T-helper 1 cell treated with Interleukin-12 subunit alpha and Interleukin-12 subunit beta and Interleukin-4 antibody, amounts not matched to agents 30 ng/mL and 1 ng/mL, for 36 hours (primary cell): ENCODE measurements at regions not wholly inside any gene's neighbourhood (a gene's known extent, or its start where the extent isn't known, plus 50 kb on each side); places are given as distances from the start of the nearest gene placed in this dataset.
"Not testable (repeated sequence)": the region's sequence is repeated elsewhere in the genome, so short reads cannot be mapped to it uniquely, and the experiment has no call there.

Experiments used
- intact Hi-C: fragments of 100-400 bp; cut with micrococcal nuclease; formaldehyde crosslinking; loops from one replicate; pipeline ENCODE4 v1.15.1; 2024

DNA sequence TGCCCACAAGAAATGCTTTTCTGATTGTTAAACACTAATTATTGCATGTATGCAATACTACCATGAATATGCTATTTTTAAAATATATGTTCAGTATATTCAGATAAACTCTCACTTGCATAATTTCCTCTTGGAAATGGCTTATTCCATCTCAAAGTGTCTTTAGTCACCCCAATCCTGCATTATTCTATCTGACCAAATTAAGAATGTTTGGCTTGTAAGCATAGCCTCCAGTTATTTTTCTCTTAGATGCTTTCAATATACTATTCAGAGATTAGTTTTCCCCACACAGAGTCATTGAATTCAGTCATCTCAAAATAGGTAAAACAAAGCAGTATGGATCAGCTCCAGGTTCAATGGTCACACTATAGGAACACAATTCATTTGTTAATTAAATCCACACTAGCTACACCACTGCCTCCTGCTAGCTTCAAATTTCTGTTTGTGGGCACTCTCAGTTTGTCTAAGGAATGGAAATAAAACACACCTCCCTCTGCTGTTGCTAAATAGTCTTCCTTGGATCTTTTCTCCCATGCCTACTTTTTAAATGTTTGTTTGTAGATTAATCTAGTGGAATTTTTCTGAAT is 134.6 kb upstream of the TBCA start:
- intact Hi-C loops: no loop called here

DNA sequence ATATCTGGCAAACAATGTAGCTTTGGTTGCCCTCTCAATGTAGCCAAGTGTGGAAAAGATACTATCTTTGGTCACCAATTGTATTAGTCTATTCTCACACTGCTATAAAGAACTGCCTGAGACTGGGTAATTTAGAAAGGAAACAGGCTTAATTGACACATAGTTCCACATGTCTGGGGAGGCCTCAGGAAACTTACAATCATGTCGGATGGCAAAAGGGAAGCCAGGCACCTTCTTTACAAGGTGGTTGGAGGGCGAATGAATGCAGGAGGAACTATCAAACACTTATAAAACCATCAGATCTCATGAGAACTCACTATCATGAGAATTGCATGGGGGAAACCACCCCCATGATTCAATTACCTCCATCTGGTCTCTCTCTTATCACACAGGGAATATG is 133.1 kb upstream of the TBCA start:
- intact Hi-C loops: no loop called here

DNA sequence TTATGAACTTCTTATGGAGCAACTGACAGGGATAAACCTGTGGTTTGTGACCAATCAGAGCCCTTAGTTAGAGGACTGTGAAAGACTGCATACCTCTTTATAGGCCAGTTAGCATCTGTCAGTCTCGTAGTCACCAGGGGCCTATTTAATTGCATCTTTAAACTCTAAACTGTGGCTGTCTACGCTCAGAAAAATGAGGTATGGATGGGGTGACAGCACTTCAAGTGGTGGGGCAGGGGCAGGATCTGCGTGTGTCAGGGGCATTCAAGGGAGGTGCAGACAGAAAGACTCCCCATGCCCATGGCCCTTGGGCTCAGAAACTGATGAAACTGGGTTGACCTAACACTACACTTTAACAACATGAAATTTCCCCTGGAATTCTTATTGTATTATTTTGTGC is 132.6 kb upstream of the TBCA start:
- intact Hi-C loops: no loop called here

DNA sequence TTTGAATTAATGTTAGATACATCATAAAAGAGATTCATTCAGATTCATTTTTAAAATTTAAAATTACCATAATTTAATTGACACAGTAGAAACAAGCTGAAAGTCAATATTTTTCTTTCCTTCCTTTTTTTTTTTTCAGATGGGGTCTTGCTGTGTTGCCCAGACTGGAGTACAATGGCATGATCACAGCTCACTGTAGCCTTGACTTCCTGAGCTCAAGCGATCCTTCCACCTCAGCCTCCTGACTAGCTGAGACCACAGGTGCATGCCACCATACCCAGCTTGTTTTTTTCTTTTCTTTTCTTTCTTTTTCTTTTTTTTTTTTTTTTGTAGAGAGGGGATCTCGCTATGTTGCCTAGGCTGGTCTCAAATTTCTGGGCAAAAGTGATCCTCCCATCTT is 131.6 kb upstream of the TBCA start:
- intact Hi-C loops: no loop called here

DNA sequence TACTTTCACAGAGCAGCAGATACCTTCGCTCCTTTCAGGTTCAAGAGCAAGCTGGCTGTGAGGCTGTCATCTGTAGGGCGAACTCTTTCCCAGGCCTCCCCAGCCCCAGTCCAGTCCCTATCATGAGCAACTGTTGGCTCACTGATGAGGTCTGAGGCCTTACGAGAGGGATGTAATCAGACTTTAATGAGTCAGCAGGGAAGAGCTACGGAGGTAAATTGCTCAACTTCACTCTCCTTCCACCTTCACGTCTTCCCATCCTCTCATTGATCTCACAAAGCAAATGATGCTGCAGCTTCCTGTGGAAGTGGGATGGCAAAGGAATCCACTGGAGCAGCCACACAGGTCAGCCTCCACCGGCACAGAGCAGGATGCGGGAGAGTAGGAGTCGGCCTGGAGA is 130.7 kb upstream of the TBCA start:
- intact Hi-C loops: no loop called here

DNA sequence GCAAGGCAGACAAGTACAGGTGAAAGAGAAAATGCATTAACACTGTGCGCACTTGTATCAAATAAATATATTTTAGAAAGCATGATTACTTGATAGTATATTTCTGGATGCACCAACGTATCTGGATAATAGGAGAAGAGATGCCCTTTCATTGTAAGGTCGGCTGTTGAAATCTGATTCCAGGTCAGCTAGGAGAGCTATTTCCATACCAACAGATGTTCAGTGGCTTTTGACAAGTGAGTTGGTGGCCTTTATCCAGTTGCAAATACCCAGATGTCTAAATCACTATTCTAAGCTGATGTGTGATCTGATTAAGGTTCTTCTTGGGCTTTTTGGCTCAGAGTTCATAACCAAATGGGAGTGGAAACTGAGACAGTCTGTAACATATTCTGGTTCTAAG is 128.2 kb upstream of the TBCA start:
- intact Hi-C loops: no loop called here

DNA sequence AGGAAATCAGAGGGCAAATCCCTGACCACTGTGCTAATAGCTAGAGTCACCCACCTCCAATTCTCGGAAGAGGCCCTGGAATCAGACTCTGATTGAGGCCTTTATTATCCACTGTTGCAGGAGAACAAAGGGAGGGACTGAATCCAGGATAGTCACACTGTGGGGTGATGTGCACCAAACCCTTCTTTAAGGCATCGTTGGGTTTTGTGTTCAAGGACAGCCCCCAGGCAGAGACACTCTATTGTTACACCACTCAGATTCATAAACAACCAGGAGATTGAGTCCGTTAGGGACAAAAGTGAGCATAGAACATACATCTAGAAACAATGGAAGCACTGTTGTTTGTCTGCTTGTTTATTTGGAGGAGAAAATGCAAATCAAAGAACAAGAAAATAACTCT is 124.6 kb upstream of the TBCA start:
- intact Hi-C loops: no loop called here

DNA sequence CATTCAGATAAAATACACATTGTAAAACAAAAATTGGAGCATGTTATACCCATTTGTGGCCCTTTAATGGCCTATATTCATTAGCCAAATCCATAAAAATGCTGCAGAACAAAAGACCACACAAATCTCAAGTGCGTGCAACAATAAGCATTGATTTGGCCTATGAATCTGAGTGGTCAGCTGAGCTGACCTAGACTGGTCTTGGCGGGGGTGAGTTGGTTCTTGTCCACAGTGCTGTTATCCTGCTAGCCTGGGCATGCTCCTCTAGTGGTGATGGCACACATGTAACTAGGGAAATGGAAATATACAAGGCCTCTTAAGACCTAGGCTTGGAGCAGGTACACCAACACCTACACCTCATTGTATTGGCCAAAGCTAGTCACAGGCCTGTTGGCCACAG is 122.2 kb upstream of the TBCA start:
- intact Hi-C loops: no loop called here

DNA sequence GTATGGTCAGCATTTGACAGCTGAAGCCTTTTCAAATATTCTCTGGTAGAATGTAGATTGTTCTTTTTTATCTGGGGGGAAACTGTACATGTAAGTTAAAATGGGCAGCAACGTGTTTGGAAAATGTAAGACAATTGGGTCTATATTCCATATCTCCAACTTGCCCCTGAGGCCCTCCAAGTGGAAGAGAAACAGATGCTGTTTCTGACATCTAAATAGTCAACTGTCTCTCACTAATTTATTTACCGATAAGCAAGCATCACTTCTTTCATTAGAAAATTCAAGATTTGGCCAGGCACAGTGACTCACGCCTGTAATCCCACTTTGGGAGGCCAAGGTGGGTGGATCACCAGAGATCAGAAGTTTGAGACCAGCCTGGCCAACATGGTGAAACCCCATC is 120.2 kb upstream of the TBCA start:
- intact Hi-C loops: no loop called here

DNA sequence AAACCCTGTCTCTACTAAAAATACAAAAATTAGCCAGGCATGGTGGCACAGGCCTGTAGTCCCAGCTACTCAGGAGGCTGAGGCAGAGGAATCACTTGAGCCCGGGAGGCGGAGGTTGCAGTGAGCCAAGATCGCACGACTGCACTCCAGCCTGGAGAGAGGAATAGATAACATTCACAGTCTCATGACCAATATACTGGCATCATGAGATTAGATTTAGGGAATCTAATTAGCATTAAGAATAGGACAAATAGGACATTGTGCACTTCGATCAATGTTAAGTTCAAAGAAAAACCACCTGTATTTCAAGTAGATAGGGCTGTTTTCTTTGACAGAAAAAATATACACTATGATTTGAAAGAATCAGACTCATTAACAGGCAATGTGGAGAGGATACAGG is 118.0 kb upstream of the TBCA start:
- intact Hi-C loops: not testable (repeated sequence)

DNA sequence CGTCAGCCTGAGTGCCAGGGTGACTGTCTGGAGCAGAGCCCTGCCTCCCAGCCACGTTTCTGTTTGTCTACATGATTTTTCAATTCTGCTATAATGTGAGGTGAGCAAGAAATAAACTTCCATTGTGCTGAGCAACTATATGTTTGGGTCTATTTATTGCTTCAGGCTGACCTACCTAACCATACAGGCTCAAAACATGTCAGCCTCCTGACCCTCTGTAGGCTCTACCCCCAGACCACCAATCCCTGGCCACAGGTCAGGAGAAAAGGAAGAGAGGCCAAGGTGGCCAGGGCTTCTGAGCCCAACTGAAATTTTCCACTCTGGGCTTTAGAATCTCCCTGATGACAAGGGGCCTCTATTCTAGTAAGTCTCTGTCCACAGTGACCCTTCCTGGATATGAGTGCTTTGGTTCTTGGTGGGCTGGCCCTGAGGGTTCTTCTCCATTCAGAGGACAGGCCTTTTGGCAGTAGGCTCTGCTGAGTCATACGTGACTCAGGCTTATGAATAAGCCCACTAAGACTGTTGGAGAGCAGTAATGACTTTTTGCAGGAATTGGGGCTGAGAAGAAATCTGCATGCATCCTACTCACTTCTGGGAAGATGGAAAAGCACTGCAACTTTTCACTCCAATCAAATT is 117.2 kb upstream of the TBCA start:
- intact Hi-C loops: no loop called here

DNA sequence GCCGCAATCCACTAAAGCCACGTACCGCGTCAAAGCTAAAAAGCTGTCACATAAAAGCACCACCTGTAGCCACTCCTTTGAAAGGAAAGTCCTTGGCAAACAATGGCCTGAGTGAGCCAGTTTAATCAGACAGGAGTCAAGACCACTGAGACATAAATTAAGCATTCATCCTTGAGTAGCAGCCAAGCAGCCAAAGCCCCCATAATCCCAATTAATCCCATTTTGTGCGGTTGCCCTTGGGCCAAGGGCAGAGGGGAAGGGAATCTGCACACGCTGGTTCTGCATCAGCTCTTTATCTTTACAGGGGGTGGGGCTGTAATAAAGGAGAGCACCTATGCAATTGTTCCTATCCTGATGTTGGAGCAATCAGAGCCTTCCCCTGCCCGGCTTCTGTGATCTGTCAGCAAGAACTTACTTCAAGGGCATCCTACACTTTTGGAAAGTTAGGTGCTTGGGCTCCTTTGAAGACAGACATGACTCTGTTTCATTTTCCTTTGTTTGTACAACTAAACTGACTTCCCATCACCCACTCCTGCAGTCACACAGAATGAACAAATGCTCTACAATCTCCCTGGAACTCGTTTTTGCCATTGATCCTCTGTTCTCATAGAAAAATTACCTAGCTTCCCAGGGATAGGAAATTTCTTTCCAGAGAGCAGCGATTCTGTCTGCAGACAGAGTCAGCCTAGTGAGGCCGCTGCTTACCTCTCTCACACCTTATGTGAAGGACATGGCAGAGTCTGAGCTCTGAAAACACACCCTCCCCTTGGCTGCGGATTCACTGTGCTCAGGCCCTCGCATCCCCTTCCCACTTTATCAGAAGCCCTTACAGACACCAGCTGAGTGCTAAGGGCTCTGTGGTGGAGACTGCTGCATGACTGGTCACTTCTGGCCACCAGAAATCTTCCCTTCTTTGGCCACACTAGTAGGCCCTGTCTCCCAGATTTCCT is 116.2 kb upstream of the TBCA start:
- intact Hi-C loops: no loop called here

DNA sequence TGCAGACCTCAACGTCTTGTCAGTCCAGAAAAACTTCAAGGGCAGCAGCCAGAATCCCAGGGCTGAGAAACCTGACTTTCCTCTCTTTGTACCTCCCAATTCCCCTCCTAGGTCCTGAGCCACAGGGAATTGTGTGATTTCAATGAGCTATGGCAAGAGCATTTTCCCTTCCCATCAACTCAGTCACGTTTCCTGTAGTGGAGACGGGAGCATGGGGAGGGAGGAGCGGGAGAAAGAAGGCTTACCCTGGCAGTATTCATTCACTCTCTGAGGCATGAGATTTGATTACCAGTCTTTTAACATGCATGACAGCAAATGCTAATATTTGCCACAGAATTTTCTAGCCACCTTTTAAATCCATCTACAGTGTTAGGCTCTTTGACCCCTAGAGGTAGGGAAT is 109.4 kb upstream of the TBCA start:
- intact Hi-C loops: no loop called here

DNA sequence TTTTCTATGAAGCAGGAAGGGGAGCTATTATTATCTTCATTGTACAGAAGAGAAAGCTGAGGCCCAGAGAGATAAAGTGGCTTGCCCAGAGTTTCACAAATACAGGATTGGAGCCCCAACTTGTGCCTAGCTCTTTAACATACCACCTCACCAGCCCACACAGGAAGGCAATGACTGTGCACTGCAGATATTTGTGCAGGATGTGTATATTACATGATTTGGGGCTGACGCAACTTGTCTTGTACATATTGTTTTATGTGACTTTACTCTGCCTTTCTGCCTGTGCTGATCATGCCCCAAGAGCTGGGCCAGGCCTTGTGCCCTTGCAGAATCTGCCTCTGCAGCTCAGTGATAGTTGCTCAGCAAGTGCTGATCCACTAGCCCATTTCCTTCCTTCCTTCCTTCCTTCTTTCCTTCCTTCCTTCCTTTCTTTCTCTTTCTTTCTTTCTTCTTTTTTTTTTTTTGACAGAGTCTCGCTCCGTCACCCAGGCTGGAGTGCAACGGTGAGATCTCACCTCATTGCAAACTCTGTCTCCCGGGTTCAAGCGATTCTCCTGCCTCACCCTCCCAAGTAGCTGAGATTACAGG is 106.6 kb upstream of the TBCA start:
- intact Hi-C loops: no loop called here

DNA sequence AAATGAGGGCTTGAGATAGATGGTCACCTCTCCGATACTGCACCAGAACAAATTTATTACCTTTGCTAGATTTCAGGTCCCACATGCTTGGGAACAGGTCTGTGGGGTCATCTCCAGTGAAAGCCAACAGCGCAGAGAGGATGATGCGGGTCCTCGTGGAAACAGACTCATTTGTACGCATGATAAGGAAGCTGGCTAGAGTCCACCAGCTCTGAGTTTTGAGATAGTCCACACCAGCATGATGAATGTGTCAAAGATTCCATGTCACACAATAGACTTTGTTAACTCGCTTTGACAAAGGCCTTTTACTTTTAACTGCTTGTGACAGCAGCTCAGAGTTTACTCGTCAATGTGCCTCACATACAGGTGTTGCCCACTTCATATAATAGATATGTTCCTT is 105.4 kb upstream of the TBCA start:
- intact Hi-C loops: no loop called here

DNA sequence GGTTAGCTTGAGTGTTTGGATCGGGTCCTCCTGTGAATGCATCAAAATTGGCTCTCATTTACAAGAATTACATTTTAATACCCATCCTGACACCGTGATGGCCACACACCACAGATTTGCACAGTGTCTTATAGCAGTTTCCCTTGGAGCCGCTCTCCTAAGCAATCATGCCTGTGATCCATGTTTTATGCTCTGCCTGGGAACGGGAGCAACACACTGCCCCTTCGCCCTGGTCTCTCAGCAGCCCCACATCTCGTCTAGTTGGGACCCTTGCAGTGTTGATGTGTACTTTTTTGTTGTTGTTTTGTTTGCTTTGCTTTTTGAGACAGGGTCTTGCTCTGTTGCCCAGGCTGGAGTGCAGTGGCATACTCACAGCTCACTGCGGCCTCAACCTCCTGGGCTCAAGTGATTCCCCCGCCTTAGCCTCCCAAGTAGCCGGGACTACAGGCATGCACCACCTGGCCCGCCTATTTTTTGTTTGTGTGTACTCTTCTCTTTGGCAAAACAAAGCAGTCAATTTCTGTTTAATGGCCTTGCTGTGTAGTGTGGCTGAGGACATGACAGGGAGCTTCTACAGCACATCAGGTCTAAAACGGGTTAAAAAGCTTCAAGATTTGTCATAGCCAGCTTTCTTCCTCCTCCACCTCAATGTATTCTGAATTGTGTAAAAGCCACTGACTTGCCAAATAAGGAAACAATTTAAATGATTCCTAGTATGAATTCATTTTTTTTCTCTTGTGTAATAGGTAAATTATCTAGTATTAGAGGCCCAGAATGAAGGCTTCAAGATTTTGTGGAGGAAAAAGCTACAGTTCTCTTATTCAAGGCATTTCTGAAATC is 101.6 kb upstream of the TBCA start:
- intact Hi-C loops: no loop called here

DNA sequence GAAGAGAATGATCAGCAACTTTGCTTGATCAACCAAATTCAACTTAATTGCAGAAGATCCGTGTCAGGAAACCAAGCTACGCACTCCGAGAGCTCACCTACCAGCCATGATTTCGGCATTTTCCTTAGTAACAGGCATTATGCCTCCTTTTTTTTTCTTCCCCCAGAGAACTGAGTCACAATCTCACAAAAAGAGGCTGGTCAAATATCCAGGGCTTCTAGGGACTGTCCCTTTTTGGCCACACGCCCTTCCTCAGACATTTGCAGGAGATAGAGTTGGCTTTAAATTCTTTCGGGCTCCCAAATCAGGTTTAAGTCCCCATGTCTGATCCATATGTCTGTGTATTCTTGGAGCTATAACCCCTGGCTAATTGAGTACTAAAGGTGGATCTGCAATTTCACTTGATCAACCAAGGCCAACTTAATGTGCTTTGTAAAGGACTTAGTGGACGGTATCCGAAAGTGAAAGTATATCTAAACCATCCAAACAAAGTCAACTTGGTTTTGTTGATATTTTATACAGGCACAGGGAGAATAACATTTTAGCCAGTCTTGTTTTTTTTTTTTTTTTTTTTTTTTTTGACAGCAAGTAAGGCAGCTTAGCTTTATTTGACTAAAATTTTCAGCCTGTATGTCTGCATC is 100.8 kb upstream of the TBCA start:
- intact Hi-C loops: no loop called here

DNA sequence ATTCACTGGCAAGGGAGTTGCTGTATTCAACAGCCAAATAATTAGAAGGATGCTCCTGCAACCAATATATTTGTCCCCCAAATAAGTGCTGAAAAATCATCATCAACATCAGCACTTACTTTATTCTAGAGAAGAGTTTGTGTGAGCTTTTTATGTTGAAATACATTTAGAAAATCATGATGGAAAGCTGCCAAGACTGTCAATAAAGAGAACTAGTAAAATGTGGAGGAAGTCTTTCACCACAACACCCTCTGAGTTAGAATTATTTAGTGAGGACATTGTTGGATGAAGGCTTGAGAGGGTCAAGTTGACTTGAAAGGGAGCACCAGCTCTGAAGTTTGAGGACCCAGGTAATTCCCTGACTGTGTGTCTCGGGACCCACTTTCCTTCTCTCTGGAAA is 100.2 kb upstream of the TBCA start:
- intact Hi-C loops: no loop called here

DNA sequence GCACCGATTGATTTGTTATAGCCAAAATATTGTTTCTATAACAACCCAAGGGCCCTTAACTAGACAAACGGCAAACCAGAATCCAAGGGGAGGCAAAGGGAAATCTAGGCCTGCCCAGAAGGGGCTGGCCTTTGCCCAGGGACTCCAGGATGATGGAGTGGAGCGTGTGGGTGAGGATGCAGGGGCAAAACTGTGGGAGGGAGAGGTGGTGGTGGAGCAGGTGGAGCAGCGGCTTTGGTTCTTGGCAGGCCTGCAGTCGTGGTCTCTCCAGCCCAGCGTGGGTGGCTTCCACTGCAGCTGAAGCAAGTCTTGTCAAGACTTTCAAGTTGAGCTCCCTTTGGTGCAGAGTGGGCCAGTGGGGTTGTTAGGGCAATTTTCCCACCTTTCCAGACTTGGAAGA is 98.6 kb upstream of the TBCA start:
- intact Hi-C loops: no loop called here

DNA sequence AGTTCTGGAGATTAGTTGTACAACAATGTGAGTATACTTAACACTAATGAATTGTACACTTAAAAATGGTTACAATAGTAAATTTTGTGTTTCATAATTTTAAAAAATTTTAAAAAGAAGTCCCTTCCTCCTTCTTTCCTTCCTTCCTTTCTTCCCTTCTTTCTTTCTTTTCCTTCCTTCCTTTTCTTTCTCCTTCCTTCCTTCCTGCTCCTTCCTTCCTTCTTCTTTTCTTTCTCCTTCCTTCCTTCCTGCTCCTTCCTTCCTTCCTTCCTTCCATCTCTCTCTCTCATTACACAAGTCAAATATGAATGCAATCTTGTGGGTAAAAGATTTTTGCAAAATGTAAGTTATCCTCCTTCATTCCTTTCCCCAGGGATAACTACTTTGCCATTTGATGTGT is 97.1 kb upstream of the TBCA start:
- intact Hi-C loops: no loop called here

DNA sequence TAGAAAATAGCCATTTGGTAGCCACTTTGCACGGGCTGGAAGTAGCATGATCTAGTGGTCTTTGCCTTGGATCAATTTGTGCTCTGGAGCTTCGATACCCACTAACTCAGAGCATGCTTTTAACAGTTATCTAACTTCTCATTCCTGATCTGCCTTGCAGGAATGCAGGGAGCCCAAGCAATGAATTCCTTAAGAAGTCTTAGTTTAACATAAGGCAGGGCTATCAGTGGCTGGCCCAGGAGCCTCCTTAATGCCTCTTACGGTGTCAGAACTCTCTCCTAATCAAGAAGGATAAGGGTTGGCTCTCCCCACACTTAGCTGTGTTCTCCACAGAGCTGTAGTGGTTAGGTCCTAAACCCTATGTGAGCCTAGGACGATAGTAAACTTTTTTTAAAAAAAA is 95.8 kb upstream of the TBCA start:
- intact Hi-C loops: no loop called here
